ENCODE measurements at regions not wholly inside any gene's neighbourhood (a gene's known extent, or its start where the extent isn't known, plus 50 kb on each side); places are given as distances from the start of the nearest gene placed in this dataset.

DNA sequence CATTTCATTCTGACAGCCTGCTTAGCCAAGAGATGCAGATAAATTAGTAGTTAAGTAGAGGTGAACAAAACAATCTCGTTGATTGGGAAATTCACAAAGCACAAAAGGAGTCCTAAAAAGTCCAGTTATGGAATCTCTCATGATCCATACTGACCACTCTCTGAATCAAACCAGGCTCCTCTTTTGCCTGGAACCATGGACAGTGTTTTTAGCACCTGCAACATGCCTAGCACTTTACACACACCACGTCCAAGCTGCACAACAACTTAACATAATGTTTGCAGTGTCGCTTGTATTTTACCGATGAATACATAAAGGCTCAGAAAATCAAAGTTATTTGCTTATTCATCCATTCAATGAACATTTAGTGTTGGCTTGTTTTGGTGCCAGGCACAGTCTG, 101.8 kb upstream of the ST8SIA2 start:
- intact Hi-C loops (cut with micrococcal nuclease): no loop called here
- ATAC-seq: peak; percentile 54
- no peak for DNase-seq

DNA sequence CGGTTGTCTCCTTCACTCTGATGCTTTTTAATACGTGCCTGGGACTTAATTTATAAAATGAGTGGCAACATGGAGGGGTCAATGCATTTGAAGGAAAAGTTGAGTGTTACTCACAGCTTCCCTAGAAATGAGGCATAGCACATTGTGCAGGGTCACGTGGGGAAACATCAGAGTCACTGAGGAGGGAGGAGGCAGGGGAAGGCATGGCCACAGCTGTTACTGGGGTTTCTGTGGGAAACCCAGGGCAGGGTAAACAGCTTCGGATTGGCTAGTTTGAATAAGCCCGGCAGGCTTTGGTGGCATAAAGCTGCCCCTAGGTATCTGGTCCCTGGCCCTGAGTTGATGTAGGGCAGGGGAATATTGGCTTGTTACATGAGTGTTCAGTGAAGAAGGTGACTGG, 98.9 kb upstream of the ST8SIA2 start:
- intact Hi-C loops (cut with micrococcal nuclease): no loop called here
- ATAC-seq (no peak), DNase-seq (no peak)

DNA sequence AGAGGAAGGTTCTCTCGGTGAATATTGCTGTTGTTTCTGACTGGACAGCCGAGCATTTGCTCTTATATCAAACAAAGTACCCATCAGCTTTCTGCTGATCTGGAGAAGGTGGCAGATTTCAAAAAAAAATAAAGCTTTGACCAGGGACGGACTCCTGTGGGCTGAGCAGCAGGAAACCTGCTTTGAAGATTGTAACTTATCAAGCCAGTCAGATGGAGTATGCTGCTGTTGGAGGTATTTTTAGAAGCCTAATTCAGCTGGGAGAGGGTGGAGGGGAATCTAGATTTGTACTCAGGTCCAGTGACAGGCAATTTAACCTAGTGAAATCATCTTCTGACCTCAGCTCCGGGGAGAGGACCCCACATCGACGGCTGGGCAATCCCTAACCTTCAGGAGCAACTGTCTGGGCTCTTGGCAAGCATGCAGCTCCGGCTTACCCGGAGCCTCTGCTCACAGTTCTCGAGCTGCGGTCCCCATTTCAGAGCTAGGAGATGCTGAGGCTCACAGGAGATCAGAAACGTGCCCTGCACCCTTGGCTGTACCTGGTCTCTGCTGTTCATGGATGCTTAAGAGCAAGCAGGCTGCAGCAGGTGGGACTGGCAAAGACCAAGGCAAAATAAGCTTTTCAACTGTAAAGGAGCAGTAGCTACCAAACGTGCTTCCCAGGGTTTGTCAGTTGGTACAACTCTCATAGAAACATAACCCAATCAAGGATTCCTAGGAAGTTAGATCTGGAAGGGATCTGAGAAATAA, 89.3 kb upstream of the ST8SIA2 start:
- no peak for DNase-seq
- intact Hi-C loops (cut with micrococcal nuclease): no loop called here
- ATAC-seq: peak; percentile 51

DNA sequence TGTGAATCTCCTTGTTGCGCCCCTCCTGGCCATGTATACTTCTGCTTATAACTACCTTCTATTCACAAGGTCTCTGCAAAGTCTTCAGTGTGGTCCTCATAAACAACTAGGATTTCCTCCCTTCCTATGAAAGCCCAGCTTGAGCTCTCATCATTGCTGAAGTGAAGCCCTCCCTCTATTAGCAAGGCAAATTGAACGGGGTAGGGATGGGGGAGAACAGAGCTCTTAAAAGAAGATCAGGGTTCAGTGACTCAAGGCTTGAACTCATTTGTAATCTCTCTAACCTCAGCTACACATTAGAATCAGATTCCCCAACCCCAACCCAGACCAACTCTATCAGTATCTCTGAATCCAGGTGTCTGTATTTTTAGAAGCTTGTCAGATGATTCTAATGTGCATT, 88.3 kb upstream of the ST8SIA2 start:
- intact Hi-C loops (cut with micrococcal nuclease): no loop called here
- no peak for DNase-seq
- ATAC-seq: no peak

DNA sequence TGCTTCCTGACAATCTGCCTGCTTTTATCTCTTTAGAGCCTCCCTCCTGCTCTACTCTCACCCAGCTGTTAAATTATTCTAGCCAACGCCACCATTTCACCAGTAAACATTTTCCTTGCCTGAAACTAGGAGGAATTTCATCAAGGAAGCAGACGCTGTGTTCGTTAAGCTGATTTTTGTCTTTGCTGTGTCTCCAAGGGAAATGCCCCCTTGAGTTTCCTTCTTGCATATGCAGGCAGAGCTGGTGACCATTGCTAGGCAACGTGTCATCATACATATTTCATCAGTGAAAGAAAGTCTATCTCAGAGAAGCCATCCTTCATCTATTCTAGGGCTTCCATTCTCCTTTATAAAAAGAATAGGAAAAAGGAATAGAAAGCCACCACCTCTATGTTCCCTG, 87.0 kb upstream of the ST8SIA2 start:
- intact Hi-C loops (cut with micrococcal nuclease): no loop called here
- no peak for DNase-seq
- peak; percentile 20 for ATAC-seq

GRCh38 chr15:92315144-92315543, 78.5 kb upstream of the ST8SIA2 start:
- no peak for DNase-seq
- peak; percentile 61 for ATAC-seq
- intact Hi-C loops (cut with micrococcal nuclease): no loop called here

GRCh38 chr15:92315595-92316211, 78.0 kb upstream of the ST8SIA2 start:
- intact Hi-C loops (cut with micrococcal nuclease): no loop called here
- peak; percentile 57 for ATAC-seq
- no peak for DNase-seq

DNA sequence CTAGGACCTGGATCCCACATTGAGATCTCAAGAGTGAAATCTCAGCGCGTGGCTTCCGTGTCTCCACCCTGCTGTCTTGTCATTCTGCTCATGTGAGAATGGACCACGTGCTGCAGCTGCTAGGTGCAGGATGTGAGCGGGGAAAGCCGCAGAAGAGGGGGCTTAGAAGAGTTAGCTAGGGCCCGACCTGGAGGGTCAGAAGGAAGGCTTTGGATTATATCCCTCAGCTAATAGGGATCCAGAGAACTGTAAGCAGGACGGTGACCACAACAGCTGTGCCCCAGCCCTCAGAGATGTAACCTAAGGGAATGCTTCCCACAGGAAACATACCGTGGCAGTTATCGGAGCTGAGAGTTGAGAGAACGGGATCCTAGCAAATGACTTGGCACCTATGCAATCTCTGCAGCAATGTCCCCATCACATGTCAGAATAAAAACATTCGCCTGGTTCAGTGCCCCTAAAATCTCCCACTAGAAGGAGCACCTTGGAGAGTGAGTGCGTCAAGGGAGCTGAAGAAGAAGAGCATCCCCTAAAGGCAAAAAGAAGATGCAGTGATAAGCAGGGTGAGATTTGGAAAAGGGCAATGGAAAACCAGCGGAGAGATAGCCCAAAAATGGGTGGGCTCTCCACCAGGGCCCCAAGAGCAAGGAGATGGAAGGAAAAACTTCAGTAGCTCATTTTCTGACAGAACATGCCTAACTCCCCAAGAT, 76.9 kb upstream of the ST8SIA2 start:
- ATAC-seq (no peak), DNase-seq (no peak)
- intact Hi-C loops (cut with micrococcal nuclease): no loop called here

DNA sequence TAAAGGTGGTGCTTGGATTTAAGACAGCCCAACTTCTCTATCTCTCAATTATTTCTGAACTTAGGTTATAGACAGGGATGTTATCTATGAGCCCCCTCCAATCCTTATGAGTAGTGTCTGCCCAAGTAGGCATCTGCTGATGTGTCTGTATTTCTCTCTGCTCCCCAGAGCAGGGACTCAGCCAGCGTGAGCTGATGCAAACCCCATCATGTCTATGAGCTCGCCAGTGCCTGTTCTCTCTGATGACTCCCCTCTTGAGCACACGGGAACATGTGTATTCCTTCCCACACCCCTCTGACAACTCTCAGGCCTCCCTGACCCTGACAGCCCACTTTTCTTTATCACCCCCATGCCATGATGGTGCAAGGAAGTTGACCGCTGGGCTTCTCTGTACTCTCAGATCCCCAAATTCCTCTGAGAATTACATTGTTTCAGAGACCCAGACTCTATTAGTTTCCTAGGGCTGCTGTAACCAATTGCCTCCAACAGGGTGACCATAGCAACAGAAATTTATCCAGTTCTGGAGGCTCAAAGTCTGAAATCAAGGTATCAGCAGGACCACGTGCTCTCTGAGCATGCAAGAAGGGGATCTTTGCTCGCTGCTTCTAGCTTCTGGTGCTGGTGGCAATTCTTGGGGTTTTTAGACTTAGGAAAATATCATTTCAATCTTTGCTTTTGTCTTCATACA, 73.5 kb upstream of the ST8SIA2 start:
- ATAC-seq (no peak), DNase-seq (no peak)
- intact Hi-C loops (cut with micrococcal nuclease): no loop called here

DNA sequence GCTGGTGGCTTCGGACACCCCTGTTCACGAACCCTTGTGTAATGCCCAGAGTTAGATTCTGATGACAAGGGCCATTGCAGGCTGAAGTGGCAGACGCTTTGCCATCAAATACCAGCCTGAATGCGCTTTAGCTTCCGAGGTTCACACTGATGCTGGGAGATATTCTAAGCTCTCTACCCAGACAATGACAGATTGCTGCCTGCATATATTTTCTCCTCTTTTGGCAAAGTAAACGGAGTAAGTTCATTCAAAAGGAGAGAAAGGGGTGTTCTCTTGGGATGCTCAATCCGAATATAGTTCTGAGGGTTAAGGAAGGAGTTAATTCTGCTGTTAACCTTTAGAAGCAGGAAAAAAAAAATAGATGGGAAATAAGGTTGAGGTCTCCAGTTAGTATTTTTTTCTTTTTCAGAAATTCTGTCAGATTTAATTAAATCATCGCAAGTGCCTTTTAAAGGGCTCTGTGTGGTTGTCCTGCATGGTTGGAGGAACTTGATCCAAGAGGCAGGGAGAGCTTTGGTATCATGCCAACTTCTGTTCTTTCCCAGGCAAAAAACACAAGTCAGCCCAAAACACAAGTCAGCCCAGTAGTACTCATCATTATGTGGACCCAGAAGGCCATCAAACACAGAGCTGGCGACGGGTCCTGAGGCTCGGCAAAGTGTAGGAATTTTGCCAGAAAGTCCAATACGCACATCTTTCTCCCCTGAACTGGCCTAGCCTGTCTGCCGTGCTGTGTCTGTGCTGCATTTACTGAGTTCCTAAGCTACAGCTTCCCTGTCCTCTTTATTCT, 70.9 kb upstream of the ST8SIA2 start:
- intact Hi-C loops (cut with micrococcal nuclease): no loop called here

DNA sequence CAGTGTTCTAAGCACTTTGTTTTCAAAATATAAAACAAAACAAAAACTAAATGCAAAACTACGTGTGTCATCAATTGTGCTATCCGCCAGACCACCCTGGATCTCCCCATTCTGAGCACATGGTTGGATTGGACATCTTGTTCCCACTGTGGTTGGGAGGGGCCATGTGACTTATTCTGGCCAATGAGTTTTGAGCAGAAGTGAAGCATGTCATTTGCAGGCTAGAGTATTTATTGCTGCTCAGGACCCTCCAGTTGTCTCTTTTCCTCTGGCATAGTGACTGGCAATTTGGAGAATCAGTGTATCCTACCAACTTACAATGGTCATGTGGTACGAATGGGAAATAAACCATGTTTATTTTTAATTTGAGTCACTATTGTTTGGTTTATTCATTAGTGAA, 70.2 kb upstream of the ST8SIA2 start:
- ATAC-seq (no peak), DNase-seq (no peak)
- intact Hi-C loops (cut with micrococcal nuclease): no loop called here

More for the DNA sequence above, 70.9 kb upstream of the ST8SIA2 start:
- peak; percentile 42 for DNase-seq
- peak; percentile 69 for ATAC-seq

DNA sequence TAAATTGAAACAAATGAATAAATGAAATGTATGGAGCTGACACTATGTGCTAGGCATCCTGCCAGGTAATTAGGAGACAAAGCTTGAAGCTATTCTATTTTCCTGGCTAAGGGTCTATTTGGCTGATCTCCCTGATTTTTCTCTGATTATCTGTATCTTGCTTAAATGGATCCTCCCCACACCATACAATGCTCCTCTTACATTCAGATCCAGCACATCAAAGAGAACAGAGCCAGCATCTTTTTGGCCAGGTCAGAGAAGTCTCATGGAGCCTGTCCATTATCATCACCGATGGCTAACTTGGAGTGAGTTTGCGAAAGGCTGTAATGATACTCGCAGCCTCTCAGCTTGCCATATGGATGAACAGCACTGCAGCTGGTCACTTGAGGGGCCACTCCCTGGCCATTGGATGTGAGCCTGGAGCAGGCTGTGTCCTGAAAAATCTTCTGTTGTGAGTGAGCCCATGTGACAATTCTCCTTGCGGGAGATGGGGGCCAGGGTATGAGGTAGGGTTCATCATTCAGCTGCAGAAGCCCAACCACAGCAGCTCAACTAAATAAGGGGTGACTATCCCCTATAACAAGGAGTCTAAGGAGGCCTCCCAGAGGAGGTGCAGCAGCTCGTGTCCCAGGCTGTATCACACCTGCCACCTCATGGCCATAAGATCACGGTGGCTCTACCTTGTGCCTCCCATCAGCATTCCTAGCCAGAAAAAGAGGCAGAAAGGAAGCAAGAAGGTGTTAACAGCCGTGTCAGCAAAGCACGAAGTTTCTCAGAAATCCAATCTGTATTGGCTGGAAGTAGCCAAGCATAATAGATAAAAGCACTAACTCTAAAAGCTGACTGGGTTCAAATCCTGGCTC, 69.3 kb upstream of the ST8SIA2 start:
- DNase-seq (peak; percentile 48), ATAC-seq (peak; percentile 68)
- intact Hi-C loops (cut with micrococcal nuclease): no loop called here

DNA sequence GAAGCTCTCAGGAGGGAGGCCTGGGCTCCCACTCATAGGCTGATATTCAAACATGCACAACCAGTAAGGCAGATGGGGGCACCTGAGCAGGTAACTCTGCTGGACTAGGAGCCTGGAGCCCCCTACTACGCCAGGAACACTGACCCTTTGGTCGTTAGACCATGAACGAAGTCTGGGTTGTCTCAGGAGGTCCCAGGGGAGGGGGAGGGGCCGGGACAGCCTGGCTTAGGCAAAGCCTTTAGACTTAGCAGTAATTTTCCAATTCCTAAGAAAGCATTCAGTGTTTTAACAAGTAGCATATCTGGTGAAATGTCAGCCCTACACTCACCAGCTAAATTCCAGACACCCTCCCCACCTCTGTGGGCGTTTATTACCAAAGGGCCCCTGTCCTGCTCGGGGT, 67.4 kb upstream of the ST8SIA2 start:
- intact Hi-C loops (cut with micrococcal nuclease): no loop called here
- peak; percentile 41 for ATAC-seq
- peak; percentile 50 for DNase-seq

DNA sequence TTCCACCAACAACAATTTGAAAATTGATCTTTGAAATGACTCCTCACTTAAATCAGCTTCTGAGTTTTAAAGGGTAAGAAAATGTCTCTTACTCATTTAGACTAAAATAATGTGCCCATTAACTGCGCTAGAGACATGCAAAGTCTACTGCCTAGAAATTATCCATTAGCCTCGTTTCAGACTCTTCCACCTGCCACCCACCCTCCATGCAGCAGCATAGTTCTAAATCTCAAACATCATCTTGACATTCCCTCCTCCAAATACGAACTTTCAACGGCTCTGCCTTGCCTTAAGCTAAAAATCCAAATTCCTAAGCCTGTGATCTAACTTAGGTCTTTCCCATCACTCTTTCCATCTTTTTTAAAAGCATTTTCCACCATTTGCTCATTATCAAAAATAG, 66.6 kb upstream of the ST8SIA2 start:
- intact Hi-C loops (cut with micrococcal nuclease): no loop called here
- DNase-seq (no peak), ATAC-seq (no peak)

GRCh38 chr15:92328207-92328606, 65.5 kb upstream of the ST8SIA2 start:
- no peak for DNase-seq
- intact Hi-C loops (cut with micrococcal nuclease): no loop called here
- ATAC-seq: no peak

DNA sequence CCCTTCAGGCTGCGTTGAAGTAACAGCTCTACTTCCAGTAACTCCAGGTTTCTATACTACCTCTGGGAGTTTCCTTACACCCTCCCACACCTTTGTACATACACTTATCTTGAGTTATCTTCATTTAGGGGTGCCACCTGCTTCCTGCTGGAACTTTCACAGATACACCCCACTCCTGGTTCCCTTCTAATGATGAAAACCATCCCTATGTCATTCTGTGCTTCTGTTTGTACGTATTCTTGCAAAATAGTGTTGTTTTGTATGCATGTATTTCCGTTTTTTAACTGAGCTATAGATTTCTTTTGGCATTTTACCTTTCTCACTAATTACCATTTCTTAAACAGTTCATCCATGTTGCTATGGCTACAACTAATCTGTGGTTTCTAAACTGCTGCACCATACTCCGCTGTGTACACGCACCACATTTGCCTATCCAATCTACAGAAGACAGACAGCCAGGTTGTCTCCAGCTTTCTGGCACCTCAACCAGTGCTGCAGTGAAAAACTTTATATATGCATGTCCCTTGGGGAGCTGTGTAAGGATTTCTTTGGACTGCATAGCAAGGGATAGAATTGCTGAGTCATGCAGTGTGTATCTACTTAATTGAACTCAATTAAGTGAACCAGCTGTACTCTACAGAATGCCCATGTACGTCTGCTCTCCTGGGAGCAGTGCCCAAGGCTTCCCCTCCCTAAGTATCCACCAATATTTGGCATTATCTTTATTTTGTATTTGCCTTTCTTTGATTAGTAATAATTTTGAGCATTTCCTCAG, 61.4 kb upstream of the ST8SIA2 start:
- intact Hi-C loops (cut with micrococcal nuclease): no loop called here
- DNase-seq (no peak), ATAC-seq (no peak)

DNA sequence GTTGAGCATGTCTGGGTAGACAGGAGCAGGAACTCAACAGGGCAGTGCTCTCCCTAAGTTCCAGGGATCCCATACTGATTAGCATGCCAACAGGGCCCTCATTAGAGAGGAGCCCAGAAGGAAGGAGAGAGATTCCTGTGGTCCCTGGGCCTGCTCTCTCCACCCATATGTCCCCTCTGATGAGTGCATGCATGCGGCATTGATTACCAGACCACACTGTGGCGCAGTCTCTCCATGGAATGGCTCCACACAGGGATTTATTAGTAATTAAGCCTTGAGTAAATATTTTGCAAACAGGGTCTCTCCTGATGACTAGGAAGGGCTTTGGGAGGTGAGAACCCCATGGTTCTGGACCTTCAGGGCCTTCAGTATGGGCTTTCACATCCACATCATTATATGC, 60.0 kb upstream of the ST8SIA2 start:
- intact Hi-C loops (cut with micrococcal nuclease): no loop called here
- ATAC-seq (no peak), DNase-seq (no peak)
